ENCODE measurements at regions not wholly inside any gene's neighbourhood (a gene's known extent, or its start where the extent isn't known, plus 50 kb on each side); places are given as distances from the start of the nearest gene placed in this dataset.

DNA sequence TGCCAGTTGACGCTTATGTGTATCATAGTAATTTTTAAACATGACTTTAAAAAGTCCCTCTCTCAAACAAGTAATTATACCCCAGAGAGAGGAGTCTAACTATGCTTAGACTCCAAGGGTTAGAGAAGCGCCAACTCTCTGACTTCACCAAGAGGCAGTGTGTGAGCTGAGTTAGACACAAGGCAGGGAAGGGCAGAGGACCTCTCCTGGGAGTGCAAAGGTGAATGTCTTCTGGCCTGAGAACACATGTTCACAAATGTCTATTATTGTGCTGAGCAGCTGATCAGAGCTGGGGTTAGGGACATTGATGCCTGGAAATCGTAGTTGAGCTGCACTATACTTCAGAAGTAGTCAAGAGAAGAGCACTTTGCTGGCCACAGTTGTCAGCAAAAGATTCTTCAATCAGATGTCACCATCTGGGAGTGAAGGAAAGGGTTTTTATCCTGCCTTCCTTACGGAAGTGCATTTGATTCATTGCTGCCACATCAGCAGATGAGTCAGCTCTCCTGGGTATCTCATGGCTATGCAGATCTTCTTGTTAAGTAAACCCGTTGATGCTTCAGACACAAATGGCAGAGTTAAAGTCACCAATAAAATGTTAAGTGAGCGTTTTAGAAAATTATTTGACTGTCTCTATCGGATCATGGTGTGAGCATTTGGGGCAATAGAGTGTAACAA, 283.2 kb upstream of the ARGLU1 start:
- TF ChIP-seq, protein P1, sequence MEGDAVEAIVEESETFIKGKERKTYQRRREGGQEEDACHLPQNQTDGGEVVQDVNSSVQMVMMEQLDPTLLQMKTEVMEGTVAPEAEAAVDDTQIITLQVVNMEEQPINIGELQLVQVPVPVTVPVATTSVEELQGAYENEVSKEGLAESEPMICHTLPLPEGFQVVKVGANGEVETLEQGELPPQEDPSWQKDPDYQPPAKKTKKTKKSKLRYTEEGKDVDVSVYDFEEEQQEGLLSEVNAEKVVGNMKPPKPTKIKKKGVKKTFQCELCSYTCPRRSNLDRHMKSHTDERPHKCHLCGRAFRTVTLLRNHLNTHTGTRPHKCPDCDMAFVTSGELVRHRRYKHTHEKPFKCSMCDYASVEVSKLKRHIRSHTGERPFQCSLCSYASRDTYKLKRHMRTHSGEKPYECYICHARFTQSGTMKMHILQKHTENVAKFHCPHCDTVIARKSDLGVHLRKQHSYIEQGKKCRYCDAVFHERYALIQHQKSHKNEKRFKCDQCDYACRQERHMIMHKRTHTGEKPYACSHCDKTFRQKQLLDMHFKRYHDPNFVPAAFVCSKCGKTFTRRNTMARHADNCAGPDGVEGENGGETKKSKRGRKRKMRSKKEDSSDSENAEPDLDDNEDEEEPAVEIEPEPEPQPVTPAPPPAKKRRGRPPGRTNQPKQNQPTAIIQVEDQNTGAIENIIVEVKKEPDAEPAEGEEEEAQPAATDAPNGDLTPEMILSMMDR (IDR thresholded peaks at IDR 0.05): no peak
- no peak for TF ChIP-seq POLR2A (IDR thresholded peaks at IDR 0.05)

Measured in breast epithelium (tissue), 3 donors.